ENCODE measurements at regions not wholly inside any gene's neighbourhood (a gene's known extent, or its start where the extent isn't known, plus 50 kb on each side); places are given as distances from the start of the nearest gene placed in this dataset.

- Mint-ChIP-seq H3K27ac (no peak overlapping the region), H3K4me3 (no peak overlapping the region), H3K36me3 (ENCODE audit: low read depth) (no peaks in the 10 kb centered on the region), H3K27me3 (no peaks in the 10 kb centered on the region), H3K9me3 (peaks cover 2% of the 10 kb centered on the region), H3K4me1 (ENCODE audit: low read depth) (no peaks in the 10 kb centered on the region)
- DNase-seq, result no peak
These were observed 296.9 kb downstream of the MN1 start for GRCh38 chr22:27504360-27505253.

GRCh38 chr22:27507111-27507611 lies 294.4 kb downstream of the MN1 start:
- Mint-ChIP-seq H3K4me1 (ENCODE audit: low read depth) (no peaks in the 10 kb centered on the region), H3K36me3 (ENCODE audit: low read depth) (no peaks in the 10 kb centered on the region), H3K4me3 (no peak overlapping the region), H3K27ac (no peak overlapping the region), H3K27me3 (no peaks in the 10 kb centered on the region), H3K9me3 (peaks cover 2% of the 10 kb centered on the region)
- no peak for DNase-seq

DNA sequence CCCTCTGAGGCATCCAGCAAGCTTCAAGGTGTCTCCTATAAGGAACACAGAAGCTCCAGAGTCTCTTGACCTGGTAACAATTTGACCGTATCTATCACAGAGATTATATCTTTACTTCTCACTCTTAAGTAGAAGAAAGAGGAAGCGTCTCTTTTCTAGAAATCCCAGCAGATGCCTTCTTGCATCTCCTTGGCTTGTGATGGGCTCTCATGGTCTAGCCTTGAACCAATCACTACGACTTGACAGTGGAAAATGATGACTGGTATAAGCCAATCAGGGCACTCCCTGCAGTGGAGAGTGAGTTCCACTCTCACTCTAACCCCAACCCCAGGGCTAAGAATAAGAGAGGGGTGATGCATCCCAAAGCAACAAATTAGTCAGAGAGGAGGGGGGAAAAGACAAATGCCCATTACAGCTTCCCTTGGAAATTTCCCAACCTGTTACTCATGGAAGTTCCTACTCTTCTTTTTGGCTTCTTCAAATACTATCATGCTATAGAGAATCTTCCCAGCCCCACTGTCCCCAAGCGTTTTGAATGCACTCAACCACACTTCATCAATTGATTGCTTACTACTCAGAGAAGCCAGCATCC lies 293.5 kb downstream of the MN1 start:
- H3K9me3 Mint-ChIP-seq, result peaks cover 2% of the 10 kb centered on the region
- no peak for DNase-seq
- no peaks in the 10 kb centered on the region for H3K36me3 Mint-ChIP-seq (ENCODE audit: low read depth)
- no peak overlapping the region for H3K4me3 Mint-ChIP-seq
- no peak overlapping the region for H3K27ac Mint-ChIP-seq
- H3K4me1 Mint-ChIP-seq (ENCODE audit: low read depth), result no peaks in the 10 kb centered on the region
- no peaks in the 10 kb centered on the region for H3K27me3 Mint-ChIP-seq

GRCh38 chr22:27509132-27509920 lies 292.2 kb downstream of the MN1 start:
- no peaks in the 10 kb centered on the region for H3K9me3 Mint-ChIP-seq
- no peaks in the 10 kb centered on the region for H3K27me3 Mint-ChIP-seq
- no peaks in the 10 kb centered on the region for H3K36me3 Mint-ChIP-seq (ENCODE audit: low read depth)
- H3K4me3 Mint-ChIP-seq, result no peak overlapping the region
- H3K27ac Mint-ChIP-seq, result no peak overlapping the region
- no peak for DNase-seq
- H3K4me1 Mint-ChIP-seq (ENCODE audit: low read depth), result no peaks in the 10 kb centered on the region

DNA sequence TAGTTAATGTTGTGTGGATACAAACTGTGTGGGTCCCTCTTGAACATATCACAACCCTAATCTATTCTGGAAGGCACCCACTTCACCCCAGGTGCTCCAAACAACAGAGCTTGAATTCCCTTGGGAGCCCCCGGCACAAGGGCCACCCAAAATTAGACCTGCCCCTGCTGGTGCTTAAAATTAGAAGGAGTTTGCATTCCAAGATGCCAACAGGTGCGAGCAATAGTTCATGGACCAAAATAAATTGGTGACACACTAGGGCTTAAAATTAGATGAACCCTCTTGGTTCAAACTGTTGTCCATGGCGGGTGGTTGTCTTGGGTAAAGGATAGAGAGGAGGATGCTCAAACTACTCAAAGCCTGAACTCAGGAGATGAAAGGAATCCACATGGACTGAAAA lies 291.5 kb downstream of the MN1 start:
- Mint-ChIP-seq H3K9me3 (no peaks in the 10 kb centered on the region), H3K4me3 (no peak overlapping the region), H3K4me1 (ENCODE audit: low read depth) (no peaks in the 10 kb centered on the region), H3K36me3 (ENCODE audit: low read depth) (no peaks in the 10 kb centered on the region), H3K27ac (no peak overlapping the region), H3K27me3 (no peaks in the 10 kb centered on the region)
- DNase-seq, result no peak

DNA sequence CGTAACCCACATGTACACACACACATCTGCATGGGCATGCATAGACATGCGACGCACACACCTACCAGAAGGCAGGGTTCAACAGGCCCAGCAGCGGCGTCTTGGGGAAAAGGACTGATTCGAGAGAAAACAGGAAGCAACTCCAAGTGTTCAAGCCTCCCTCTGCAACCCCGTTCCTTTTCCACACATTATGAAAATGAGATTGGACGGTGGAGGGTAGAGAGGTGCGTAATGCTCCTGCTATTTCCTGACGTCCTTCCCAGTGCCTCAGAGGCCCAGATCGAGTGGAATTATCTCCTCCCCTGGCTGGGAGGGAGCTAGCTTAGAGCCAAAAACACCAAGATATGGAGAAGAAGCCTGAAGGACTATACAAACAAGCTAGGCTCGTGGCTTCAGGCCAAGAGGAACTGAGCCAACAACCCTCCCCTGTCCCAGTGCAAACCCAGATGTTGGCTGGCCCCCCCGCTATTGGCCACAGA lies 289.2 kb downstream of the MN1 start:
- DNase-seq, result no peak
- Mint-ChIP-seq H3K36me3 (ENCODE audit: low read depth) (no peaks in the 10 kb centered on the region), H3K27ac (no peak overlapping the region)

DNA sequence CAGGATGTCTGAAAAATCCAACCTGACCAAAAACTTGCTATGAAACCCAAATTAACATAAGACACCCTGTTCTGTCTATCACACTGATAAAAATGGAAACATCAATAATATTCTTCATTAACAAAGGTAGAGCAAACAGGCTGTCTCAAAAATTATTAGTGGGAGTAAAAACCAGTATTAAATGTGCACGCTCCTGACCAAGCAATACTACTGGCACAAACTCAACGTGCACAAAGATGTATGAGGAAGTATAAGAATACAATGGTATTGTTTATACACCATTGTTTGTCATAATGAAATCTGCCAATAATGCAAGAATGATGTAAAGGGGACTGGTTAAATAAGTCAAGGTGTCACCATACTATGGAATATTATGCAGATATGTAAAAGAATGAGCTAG lies 288.5 kb downstream of the MN1 start:
- H3K4me3 Mint-ChIP-seq, result no peak overlapping the region
- no peak for DNase-seq
- H3K4me1 Mint-ChIP-seq (ENCODE audit: low read depth), result no peaks in the 10 kb centered on the region
- no peaks in the 10 kb centered on the region for H3K27me3 Mint-ChIP-seq
- H3K36me3 Mint-ChIP-seq (ENCODE audit: low read depth), result no peaks in the 10 kb centered on the region
- no peak overlapping the region for H3K27ac Mint-ChIP-seq
- H3K9me3 Mint-ChIP-seq, result no peaks in the 10 kb centered on the region

More for the DNA sequence above, 289.2 kb downstream of the MN1 start:
- Mint-ChIP-seq H3K27me3 (no peaks in the 10 kb centered on the region), H3K9me3 (no peaks in the 10 kb centered on the region), H3K4me3 (no peak overlapping the region), H3K4me1 (ENCODE audit: low read depth) (no peaks in the 10 kb centered on the region)

GRCh38 chr22:27514601-27515523 lies 286.7 kb downstream of the MN1 start:
- no peaks in the 10 kb centered on the region for H3K36me3 Mint-ChIP-seq (ENCODE audit: low read depth)
- H3K27me3 Mint-ChIP-seq, result peaks cover 3% of the 10 kb centered on the region
- DNase-seq, result no peak
- H3K4me3 Mint-ChIP-seq, result no peak overlapping the region
- H3K4me1 Mint-ChIP-seq (ENCODE audit: low read depth), result no peaks in the 10 kb centered on the region
- H3K27ac Mint-ChIP-seq, result no peak overlapping the region
- H3K9me3 Mint-ChIP-seq, result no peaks in the 10 kb centered on the region

DNA sequence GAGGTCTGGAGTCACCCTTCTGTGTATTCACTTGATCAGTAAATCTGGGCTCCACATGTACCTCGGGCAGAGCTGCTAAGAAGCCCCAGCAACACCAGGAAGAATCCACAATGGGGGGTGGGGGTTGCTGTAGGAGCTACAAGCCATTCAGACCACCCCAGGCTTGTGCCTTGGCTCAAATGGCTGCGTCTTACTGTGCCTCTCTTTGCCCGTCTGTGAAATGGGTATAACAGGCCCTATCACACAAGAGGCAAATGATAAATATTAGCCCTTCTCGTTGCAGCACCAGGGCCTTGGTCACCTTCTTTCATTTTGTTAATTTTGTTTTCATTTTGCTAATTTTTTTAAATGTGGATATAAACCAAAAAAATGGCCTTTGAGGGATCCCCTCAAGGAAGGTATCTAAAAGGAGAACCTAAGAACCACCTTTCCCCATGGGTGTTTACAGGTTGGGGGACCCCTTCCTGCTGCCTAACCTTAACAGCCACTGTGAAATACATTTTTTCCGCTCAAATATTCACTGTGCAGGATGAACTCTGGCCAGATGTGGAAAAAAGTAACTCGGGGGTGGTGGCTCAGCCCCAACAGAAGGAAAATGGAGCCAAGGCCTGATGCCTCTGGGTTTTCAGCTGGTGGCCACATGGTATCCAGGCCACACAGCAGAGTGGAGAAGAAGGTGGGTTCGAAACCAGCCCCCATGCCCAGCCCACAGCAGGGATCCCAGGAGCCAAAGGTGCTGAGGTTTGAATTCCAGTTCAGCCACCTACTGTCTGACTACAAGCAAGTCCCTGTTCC lies 284.0 kb downstream of the MN1 start:
- H3K4me1 Mint-ChIP-seq (ENCODE audit: low read depth), result no peaks in the 10 kb centered on the region
- no peak for DNase-seq
- no peaks in the 10 kb centered on the region for H3K9me3 Mint-ChIP-seq
- no peak overlapping the region for H3K4me3 Mint-ChIP-seq
- H3K27ac Mint-ChIP-seq, result no peak overlapping the region
- peaks cover 3% of the 10 kb centered on the region for H3K27me3 Mint-ChIP-seq
- no peaks in the 10 kb centered on the region for H3K36me3 Mint-ChIP-seq (ENCODE audit: low read depth)

DNA sequence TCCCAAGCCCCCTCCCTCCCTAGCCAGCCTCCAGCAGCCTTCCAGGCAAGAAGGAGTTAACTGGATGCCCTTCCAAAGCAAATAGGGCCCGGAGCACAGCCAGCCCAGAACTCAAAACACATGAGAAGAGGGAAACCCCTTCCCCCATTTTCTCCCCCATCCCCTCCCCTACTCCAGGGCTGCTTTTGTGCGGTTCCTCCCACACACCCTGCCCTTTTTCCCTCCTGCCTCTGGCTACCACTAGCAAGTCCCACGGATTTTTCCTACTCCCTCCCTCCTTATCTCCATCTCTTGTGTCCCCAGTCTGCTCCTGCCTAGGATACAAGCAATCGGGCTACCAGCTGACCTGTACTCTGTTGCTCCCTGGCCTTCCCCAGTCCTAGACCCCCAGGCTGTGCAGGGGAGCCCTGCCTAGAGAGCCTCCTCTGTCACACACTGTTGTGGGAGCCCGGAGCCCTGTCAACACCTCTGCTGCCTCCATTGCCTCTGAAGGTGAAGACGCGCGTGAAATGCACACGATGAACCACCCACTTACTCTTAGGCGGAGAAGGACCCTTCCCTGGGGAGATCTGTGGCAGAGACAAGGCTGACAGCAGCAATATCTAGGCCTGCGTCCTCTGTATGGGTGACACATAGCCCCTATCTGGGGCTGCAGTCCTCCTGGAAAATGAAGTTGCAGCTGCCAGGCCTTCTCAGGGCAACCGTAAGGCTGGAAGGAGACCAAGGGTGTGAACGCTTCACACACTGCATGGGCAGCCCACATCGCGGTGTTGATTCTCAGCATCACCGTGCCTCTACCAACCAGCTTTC lies 282.8 kb downstream of the MN1 start:
- DNase-seq, result no peak
- Mint-ChIP-seq H3K36me3 (ENCODE audit: low read depth) (no peaks in the 10 kb centered on the region), H3K4me1 (ENCODE audit: low read depth) (no peaks in the 10 kb centered on the region), H3K4me3 (no peak overlapping the region), H3K9me3 (no peaks in the 10 kb centered on the region), H3K27ac (no peak overlapping the region), H3K27me3 (peaks cover 3% of the 10 kb centered on the region)

- H3K27ac Mint-ChIP-seq, result no peak overlapping the region
- DNase-seq, result no peak
- peaks cover 2% of the 10 kb centered on the region for H3K27me3 Mint-ChIP-seq
- H3K4me1 Mint-ChIP-seq (ENCODE audit: low read depth), result no peaks in the 10 kb centered on the region
- no peak overlapping the region for H3K4me3 Mint-ChIP-seq
- H3K36me3 Mint-ChIP-seq (ENCODE audit: low read depth), result no peaks in the 10 kb centered on the region
- no peaks in the 10 kb centered on the region for H3K9me3 Mint-ChIP-seq
These were observed 277.8 kb downstream of the MN1 start for GRCh38 chr22:27523711-27524110.

- no peaks in the 10 kb centered on the region for H3K36me3 Mint-ChIP-seq (ENCODE audit: low read depth)
These were observed 275.8 kb downstream of the MN1 start for GRCh38 chr22:27525711-27526110.

More at GRCh38 chr22:27525711-27526110, 275.8 kb downstream of the MN1 start:
- Mint-ChIP-seq H3K9me3 (no peaks in the 10 kb centered on the region), H3K27ac (no peak overlapping the region), H3K4me1 (ENCODE audit: low read depth) (no peaks in the 10 kb centered on the region), H3K27me3 (no peaks in the 10 kb centered on the region), H3K4me3 (no peak overlapping the region)
- DNase-seq, result no peak
